SH-SY5Y (cell line): ENCODE measurements at regions not wholly inside any gene's neighbourhood (a gene's known extent, or its start where the extent isn't known, plus 50 kb on each side); places are given as distances from the start of the nearest gene placed in this dataset.

Experiments
- GATA2 ChIP-seq: IDR thresholded peaks from 2 replicates; pipeline ENCODE4 v1.6.1; 2011; ENCODE audit warnings: mild to moderate bottlenecking, low read depth, low read length
- GATA3 ChIP-seq: IDR thresholded peaks from 2 replicates; pipeline ENCODE4 v1.6.1; 2011; ENCODE audit warnings: low read depth, mild to moderate bottlenecking, low read length, moderate library complexity

DNA sequence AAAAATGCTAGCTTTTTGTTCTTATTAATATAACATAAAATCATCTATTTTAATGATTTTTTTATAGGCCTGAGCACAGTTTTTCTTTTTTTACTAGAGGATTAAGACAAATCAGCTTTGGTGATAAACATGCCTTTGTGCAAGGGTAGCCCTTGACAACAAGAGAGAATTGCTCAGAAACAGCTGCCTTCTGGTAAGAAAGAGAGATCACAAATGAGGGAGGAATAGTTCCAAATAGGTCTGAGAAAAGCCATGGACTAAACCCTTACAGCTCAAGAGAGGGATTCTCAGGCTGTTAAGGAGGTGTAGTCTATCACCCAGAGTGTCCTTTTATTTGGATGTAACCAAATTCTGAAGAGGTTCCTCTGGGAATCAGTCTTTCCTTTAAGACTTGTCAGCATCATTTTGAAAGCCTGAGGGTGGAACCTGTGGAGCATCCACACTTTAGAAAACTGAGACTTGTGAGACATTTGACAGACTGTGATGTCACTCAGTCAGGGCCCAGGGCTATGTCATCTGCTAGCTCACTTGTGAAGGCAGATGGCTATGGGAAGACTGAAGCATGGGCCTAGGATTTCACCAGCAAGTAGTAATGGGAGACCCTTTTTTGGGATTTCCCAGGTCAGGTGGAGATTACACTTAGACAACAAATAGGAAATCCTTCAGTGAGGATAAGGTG lies 102.9 kb upstream of the KCNAB1 start:
- TF ChIP-seq GATA2 (no peak), GATA3 (no peak)
